Adrenal gland (tissue), 9 donors: ENCODE measurements at regions not wholly inside any gene's neighbourhood (a gene's known extent, or its start where the extent isn't known, plus 50 kb on each side); places are given as distances from the start of the nearest gene placed in this dataset.
"Not testable (repeated sequence)": the region's sequence is repeated elsewhere in the genome, so short reads cannot be mapped to it uniquely, and the experiment has no call there.

Source experiments
- DNase-seq, 7 donors: peaks; one replicate each; pipeline ENCODE4 v3.0.0-alpha.2; 2019 to 2020
- H3K27ac ChIP-seq, 5 donors: fragments of 200-600 bp; sonication (generic) in 4 of 5; 1 replicate in 3 of 5; 2 replicates in 2 of 5; pipeline versions ENCODE4 v1.5.1 to v1.8.0; 2016 to 2020; ENCODE audit warnings: mild to moderate bottlenecking in 1 of 5
- H3K27me3 ChIP-seq: fragments of 200-600 bp; 2 replicates; pipeline ENCODE4 v1.8.0; 2021
- H3K36me3 ChIP-seq, 2 donors: fragments of 200-600 bp; replicated peaks in 1 of 2; 1 replicate in 1 of 2; 2 replicates in 1 of 2; pipeline versions ENCODE4 v1.5.1 to v1.8.0; 2018 to 2022
- H3K4me1 ChIP-seq, 2 donors: fragments of 200-600 bp; replicated peaks in 1 of 2; 1 replicate in 1 of 2; 2 replicates in 1 of 2; pipeline versions ENCODE4 v1.5.1 to v1.8.0; 2018 to 2021
- H3K4me3 ChIP-seq, 4 donors: fragments of 200-600 bp; sonication (generic) in 3 of 4; one replicate each; pipeline ENCODE4 v1.5.1; 2016 to 2018
- H3K9me3 ChIP-seq, 3 donors: fragments of 200-600 bp; sonication (generic) in 1 of 3; replicated peaks in 1 of 3; 1 replicate in 2 of 3; 2 replicates in 1 of 3; pipeline versions ENCODE4 v1.5.1 to v1.8.0; 2016 to 2021
- CTCF ChIP-seq, 6 experiments: fragments of 450-650 bp in 4 of 6; fragments of 200-600 bp in 2 of 6; sonication (generic) in 1 of 6; IDR thresholded peaks; 1 replicate in 5 of 6; 2 replicates in 1 of 6; pipeline versions ENCODE4 v1.5.1 to v1.8.0; 2016 to 2021; ENCODE audit warnings: antibody characterized with exemption in 6 of 6, mild to moderate bottlenecking in 2 of 6, moderate library complexity in 1 of 6
- POLR2A ChIP-seq, 2 donors: fragments of 450-650 bp; IDR thresholded peaks; one replicate each; pipeline ENCODE4 v1.6.1; 2017; ENCODE audit warnings: antibody characterized with exemption in 2 of 2, mild to moderate bottlenecking in 2 of 2, moderate library complexity in 1 of 2
- WGBS, 4 donors: extraction: QIAGEN DNeasy Blood & Tissue Kit in 2 of 4; methylation state at CpG; one replicate each; pipeline versions ENCODE4 v1.1.5 to v1.1.7; 2013 to 2017; 5-methylcytosine and 5-hydroxymethylcytosine counted together
- intact Hi-C, 2 donors: fragments of 100-400 bp; cut with DNase I; formaldehyde crosslinking; loops; one replicate each; pipeline versions ENCODE4 v1.14.1 to v1.15.0; 2022 to 2023
- donor health status: healthy with polysubstance abuse.
- donor health status: Bipolar disorder and iron deficiency.
- donor health status: DM: yes; HTN: yes; CAD: no.
- donor health status: DM: no; HTN: no; CAD: no.
- donor health status: DM: no; HTN: no; CAD: no.

GRCh38 chr3:101913168-101913567 is 63.9 kb downstream of the NFKBIZ start:
- no peaks in the 10 kb centered on the region for H3K36me3 ChIP-seq
- no peak for DNase-seq
- H3K9me3 ChIP-seq, result peaks cover 0 to 4% (median 0%) of the 10 kb centered on the region in 3 donors
- H3K27ac ChIP-seq, result no peak overlapping the region
- no peaks in the 10 kb centered on the region for H3K4me1 ChIP-seq
- intact Hi-C loops, result no loop called here
- TF ChIP-seq POLR2A (IDR thresholded peaks at IDR 0.05) (no peak), CTCF (IDR thresholded peaks at IDR 0.05) (no peak)
- WGBS, 4 donors, result 74 to 88% (median 87%) methylated on average over 2 of the region's 2 CpGs
- H3K27me3 ChIP-seq, result no peaks in the 10 kb centered on the region
- H3K4me3 ChIP-seq, result no peak overlapping the region

- H3K4me3 ChIP-seq, DNase-seq, H3K27me3 ChIP-seq, H3K4me1 ChIP-seq, H3K27ac ChIP-seq, H3K9me3 ChIP-seq, H3K36me3 ChIP-seq, intact Hi-C loops: not testable (repeated sequence)
- 87 to 98% (median 92%) methylated on average over 2 of the region's 2 CpGs for WGBS, 4 donors
Measured at GRCh38 chr3:101917761-101918160, 68.4 kb downstream of the NFKBIZ start.

- H3K27me3 ChIP-seq, H3K4me1 ChIP-seq, H3K27ac ChIP-seq, intact Hi-C loops, H3K9me3 ChIP-seq, DNase-seq, H3K36me3 ChIP-seq, H3K4me3 ChIP-seq: not testable (repeated sequence)
- 70 to 84% (median 74%) methylated on average over 3 of the region's 3 CpGs for WGBS, 4 donors
Measured at GRCh38 chr3:101922151-101922725, 72.9 kb downstream of the NFKBIZ start.

GRCh38 chr3:101924621-101925020 is 75.3 kb downstream of the NFKBIZ start:
- H3K4me3 ChIP-seq, H3K27me3 ChIP-seq, intact Hi-C loops, H3K27ac ChIP-seq, H3K4me1 ChIP-seq, H3K36me3 ChIP-seq, H3K9me3 ChIP-seq, DNase-seq: not testable (repeated sequence)
- WGBS, 4 donors, result 83 to 93% (median 92%) methylated on average over 2 of the region's 2 CpGs; no CpG with 5 or more reads in 1 of the 4 donors

- H3K27ac ChIP-seq, H3K4me1 ChIP-seq, H3K9me3 ChIP-seq, DNase-seq, H3K4me3 ChIP-seq, H3K36me3 ChIP-seq, intact Hi-C loops, H3K27me3 ChIP-seq: not testable (repeated sequence)
- 100% methylated on average over 1 of the region's 1 CpG for WGBS, 4 donors
Measured at GRCh38 chr3:101925124-101925523, 75.8 kb downstream of the NFKBIZ start.

GRCh38 chr3:101925564-101925963 is 76.2 kb downstream of the NFKBIZ start:
- Histone ChIP-seq H3K4me1 (no peaks in the 10 kb centered on the region), H3K4me3 (no peak overlapping the region), H3K27me3 (no peaks in the 10 kb centered on the region), H3K9me3 (no peaks in the 10 kb centered on the region), H3K27ac (no peak overlapping the region), H3K36me3 (no peaks in the 10 kb centered on the region)
- no peak for TF ChIP-seq POLR2A (IDR thresholded peaks at IDR 0.05)
- TF ChIP-seq CTCF (IDR thresholded peaks at IDR 0.05), result no peak
- DNase-seq, result no peak
- WGBS, 4 donors, result 64 to 82% (median 71%) methylated on average over 2 of the region's 2 CpGs
- intact Hi-C loops, result no loop called here
